WTC11 (cell line): ENCODE measurements at regions not wholly inside any gene's neighbourhood (a gene's known extent, or its start where the extent isn't known, plus 50 kb on each side); places are given as distances from the start of the nearest gene placed in this dataset.

ENCODE experiments used
- FOXJ3 ChIP-seq: sonication (generic); formaldehyde crosslinking; IDR thresholded peaks from 2 replicates; pipeline ENCODE4 v1.9.0; 2021; ENCODE audit warnings: missing genetic modification reagents, mild to moderate bottlenecking, borderline replicate concordance
- TF ChIP-seq, protein P1 (sequence below): fragments of 200-600 bp; IDR thresholded peaks from 2 replicates; pipeline ENCODE4 v1.8.0; 2022; ENCODE audit warnings: antibody characterized with exemption
- TF ChIP-seq, protein P2 (sequence below): sonication (generic); formaldehyde crosslinking; IDR thresholded peaks from 2 replicates; pipeline ENCODE4 v1.8.1; 2022; ENCODE audit warnings: mild to moderate bottlenecking, moderate library complexity, missing genetic modification reagents
- TF ChIP-seq, protein P3 (sequence below): fragments of 250-450 bp; sonication (Bioruptor Pico); IDR thresholded peaks from 2 replicates; pipeline ENCODE4 v1.9.0; 2021; ENCODE audit warnings: moderate library complexity, mild to moderate bottlenecking, inconsistent platforms, borderline replicate concordance

DNA sequence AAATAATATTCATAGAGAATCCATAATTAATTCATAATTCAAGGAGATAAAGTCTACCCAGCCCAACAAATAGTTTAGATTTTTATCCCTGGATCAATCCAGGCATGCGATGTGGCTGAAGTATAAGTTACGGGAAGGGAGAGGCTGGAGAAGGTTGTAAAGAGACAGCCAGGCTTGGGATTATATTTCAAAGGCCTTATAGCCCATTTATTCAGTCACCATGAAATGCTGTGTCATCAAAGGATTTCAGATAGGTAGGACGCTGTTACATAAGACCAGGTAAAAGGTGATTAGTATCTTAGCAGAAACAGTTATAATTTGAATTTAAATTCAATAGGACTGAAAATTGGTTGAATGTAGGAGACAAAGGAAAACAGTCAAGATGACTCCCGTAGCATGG, 73.0 kb upstream of the NFKB1 start:
- TF ChIP-seq, protein P1, sequence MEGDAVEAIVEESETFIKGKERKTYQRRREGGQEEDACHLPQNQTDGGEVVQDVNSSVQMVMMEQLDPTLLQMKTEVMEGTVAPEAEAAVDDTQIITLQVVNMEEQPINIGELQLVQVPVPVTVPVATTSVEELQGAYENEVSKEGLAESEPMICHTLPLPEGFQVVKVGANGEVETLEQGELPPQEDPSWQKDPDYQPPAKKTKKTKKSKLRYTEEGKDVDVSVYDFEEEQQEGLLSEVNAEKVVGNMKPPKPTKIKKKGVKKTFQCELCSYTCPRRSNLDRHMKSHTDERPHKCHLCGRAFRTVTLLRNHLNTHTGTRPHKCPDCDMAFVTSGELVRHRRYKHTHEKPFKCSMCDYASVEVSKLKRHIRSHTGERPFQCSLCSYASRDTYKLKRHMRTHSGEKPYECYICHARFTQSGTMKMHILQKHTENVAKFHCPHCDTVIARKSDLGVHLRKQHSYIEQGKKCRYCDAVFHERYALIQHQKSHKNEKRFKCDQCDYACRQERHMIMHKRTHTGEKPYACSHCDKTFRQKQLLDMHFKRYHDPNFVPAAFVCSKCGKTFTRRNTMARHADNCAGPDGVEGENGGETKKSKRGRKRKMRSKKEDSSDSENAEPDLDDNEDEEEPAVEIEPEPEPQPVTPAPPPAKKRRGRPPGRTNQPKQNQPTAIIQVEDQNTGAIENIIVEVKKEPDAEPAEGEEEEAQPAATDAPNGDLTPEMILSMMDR, result no peak
- TF ChIP-seq, protein P2, sequence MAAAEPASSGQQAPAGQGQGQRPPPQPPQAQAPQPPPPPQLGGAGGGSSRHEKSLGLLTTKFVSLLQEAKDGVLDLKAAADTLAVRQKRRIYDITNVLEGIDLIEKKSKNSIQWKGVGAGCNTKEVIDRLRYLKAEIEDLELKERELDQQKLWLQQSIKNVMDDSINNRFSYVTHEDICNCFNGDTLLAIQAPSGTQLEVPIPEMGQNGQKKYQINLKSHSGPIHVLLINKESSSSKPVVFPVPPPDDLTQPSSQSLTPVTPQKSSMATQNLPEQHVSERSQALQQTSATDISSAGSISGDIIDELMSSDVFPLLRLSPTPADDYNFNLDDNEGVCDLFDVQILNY, result no peak
- TF ChIP-seq FOXJ3, result no peak
- TF ChIP-seq, protein P3, sequence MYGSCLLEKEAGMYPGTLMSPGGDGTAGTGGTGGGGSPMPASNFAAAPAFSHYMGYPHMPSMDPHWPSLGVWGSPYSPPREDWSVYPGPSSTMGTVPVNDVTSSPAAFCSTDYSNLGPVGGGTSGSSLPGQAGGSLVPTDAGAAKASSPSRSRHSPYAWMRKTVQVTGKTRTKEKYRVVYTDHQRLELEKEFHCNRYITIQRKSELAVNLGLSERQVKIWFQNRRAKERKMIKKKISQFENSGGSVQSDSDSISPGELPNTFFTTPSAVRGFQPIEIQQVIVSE (CRISPR knock-in tag), result no peak
